OCI-LY3 (cell line): ENCODE measurements at regions not wholly inside any gene's neighbourhood (a gene's known extent, or its start where the extent isn't known, plus 50 kb on each side); places are given as distances from the start of the nearest gene placed in this dataset.
"Not testable (repeated sequence)": the region's sequence is repeated elsewhere in the genome, so short reads cannot be mapped to it uniquely, and the experiment has no call there.

Source experiments
- H2AFZ ChIP-seq: fragments of 200-600, 300-600 bp; shearing (Covaris generic); 2 replicates; pipeline ENCODE4 v1.6.0; 2014; ENCODE audit warnings: antibody characterized with exemption, low read depth, low read length
- H3K27ac ChIP-seq: fragments of 200-600, 300-600 bp; sonication (generic); 2 replicates; pipeline ENCODE4 v1.5.1; 2014; ENCODE audit warnings: mild to moderate bottlenecking, low read length, moderate library complexity, mixed read lengths
- H3K27me3 ChIP-seq: fragments of 200-600, 300-600 bp; sonication (generic); 2 replicates; pipeline ENCODE4 v1.6.1; 2014; ENCODE audit warnings: low read depth, low read length, mixed read lengths
- H3K36me3 ChIP-seq: fragments of 200-600, 300-600 bp; sonication (generic); replicated peaks from 2 replicates; pipeline ENCODE3; 2014; ENCODE audit warnings: low read depth, low read length, mixed read lengths
- H3K4me1 ChIP-seq: fragments of 300-600, 200-600 bp; sonication (generic); 2 replicates; pipeline ENCODE4 v1.6.1; 2014; ENCODE audit warnings: low read length, mixed read lengths
- H3K4me2 ChIP-seq: fragments of 200-600, 300-600 bp; sonication (generic); 2 replicates; pipeline ENCODE4 v1.6.1; 2014; ENCODE audit warnings: low read length, mixed read lengths
- H3K4me3 ChIP-seq: fragments of 300-600, 200-600 bp; sonication (generic); 2 replicates; pipeline ENCODE4 v1.5.1; 2014; ENCODE audit warnings: antibody characterized with exemption, mild to moderate bottlenecking, low read length, moderate library complexity
- H3K79me2 ChIP-seq: fragments of 300-600, 200-600 bp; shearing (Covaris generic); 2 replicates; pipeline ENCODE4 v1.6.1; 2014; ENCODE audit warnings: mild to moderate bottlenecking, low read length, mixed read lengths
- H3K9ac ChIP-seq: fragments of 300-600, 200-600 bp; shearing (Covaris generic); 2 replicates; pipeline ENCODE4 v1.6.0; 2014; ENCODE audit warnings: mild to moderate bottlenecking, low read length, moderate library complexity
- H3K9me3 ChIP-seq: fragments of 200-600, 300-600 bp; shearing (Covaris generic); 2 replicates; pipeline ENCODE4 v1.6.1; 2014; ENCODE audit warnings: low read length, mixed read lengths; ENCODE audit not compliant: insufficient read depth
- H4K20me1 ChIP-seq: fragments of 200-600, 300-600 bp; sonication (generic); 2 replicates; pipeline ENCODE4 v1.6.1; 2016; ENCODE audit warnings: low read length, mixed read lengths; ENCODE audit not compliant: insufficient read depth
- EZH2phosphoT487 ChIP-seq: fragments of 200-600 bp; shearing (Covaris generic); IDR thresholded peaks from 2 replicates; pipeline ENCODE4 v1.6.1; 2018; ENCODE audit warnings: antibody characterized with exemption, mixed run types, low read depth
- TF ChIP-seq, protein P1 (sequence below): fragments of 200-600, 300-600 bp; sonication (generic); IDR thresholded peaks from 2 replicates; pipeline ENCODE4 v1.5.1; 2014; ENCODE audit warnings: antibody characterized with exemption, low read length, low read depth

DNA sequence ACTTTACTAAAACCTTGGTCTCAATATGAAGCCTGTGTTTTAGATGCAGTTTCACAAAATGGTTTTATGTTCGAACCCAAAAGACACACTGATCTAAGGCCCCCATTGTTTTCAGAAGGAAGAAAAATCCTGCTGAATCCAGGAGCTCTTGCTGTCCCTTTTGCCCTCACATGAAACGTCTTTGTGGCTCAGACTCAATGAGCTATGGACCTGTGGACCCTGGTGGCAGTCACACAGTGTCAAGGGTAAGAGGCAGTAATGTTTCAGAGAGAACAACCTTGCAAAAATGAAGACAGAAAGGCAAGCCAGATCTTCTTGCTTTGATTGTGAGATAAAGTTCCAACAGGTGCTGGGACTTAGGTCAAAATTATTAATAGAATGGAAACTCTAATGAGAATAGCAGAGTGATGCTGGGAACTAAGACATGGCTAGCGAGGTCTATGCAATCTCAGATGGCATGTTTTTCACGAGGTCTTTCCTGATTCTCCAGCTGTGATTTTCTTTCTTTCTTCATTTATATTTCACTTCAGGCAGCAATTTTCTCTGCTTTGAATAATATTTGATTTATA lies 164.9 kb upstream of the SLC38A2 start:
- no peaks in the 10 kb centered on the region for H3K9me3 ChIP-seq
- H3K27ac ChIP-seq: no peak overlapping the region

DNA sequence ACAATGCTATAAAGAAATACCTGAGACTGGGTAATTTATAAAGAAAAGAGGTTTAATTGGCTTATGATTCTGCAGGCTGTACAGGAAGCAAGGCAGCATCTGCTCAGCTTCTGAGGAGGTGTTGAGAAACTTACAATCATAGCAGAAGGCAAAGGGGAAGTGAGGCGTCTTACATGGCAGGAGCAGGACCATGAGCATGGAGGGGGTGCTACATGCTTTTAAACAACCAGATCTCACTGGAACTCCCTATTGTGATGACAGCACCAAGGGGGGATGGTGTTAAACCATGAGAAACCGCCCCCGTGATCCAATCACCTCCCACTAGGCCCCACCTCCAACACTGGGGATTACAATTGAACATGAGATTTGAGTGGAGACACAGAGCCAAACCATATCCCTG lies 163.7 kb upstream of the SLC38A2 start:
- H3K9me3 ChIP-seq, H4K20me1 ChIP-seq, H3K79me2 ChIP-seq, H3K27me3 ChIP-seq, H3K36me3 ChIP-seq: not testable (repeated sequence)
- Histone ChIP-seq H3K4me1 (peaks cover 36% of the 10 kb centered on the region), H3K27ac (peak overlapping the region; percentile 71), H3K9ac (peak overlapping the region; percentile 51; the same call in 1 of the 2 replicates), H3K4me3 (peak overlapping the region; percentile 42), H2AFZ (peak overlapping the region; percentile 36; the same call in 1 of the 2 replicates), H3K4me2 (peak overlapping the region; percentile 69)

More for the DNA sequence above, 164.9 kb upstream of the SLC38A2 start:
- H3K9ac ChIP-seq: no peak overlapping the region
- H3K4me3 ChIP-seq: no peak overlapping the region
- H3K4me2 ChIP-seq: no peak overlapping the region
- no peaks in the 10 kb centered on the region for H4K20me1 ChIP-seq
- no peak for TF ChIP-seq EZH2phosphoT487
- TF ChIP-seq, protein P1, sequence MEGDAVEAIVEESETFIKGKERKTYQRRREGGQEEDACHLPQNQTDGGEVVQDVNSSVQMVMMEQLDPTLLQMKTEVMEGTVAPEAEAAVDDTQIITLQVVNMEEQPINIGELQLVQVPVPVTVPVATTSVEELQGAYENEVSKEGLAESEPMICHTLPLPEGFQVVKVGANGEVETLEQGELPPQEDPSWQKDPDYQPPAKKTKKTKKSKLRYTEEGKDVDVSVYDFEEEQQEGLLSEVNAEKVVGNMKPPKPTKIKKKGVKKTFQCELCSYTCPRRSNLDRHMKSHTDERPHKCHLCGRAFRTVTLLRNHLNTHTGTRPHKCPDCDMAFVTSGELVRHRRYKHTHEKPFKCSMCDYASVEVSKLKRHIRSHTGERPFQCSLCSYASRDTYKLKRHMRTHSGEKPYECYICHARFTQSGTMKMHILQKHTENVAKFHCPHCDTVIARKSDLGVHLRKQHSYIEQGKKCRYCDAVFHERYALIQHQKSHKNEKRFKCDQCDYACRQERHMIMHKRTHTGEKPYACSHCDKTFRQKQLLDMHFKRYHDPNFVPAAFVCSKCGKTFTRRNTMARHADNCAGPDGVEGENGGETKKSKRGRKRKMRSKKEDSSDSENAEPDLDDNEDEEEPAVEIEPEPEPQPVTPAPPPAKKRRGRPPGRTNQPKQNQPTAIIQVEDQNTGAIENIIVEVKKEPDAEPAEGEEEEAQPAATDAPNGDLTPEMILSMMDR: no peak
- H3K27me3 ChIP-seq: no peaks in the 10 kb centered on the region
- H2AFZ ChIP-seq: no peak overlapping the region
- H3K79me2 ChIP-seq: no peaks in the 10 kb centered on the region
- H3K36me3 ChIP-seq: no peaks in the 10 kb centered on the region
- H3K4me1 ChIP-seq: peaks cover 36% of the 10 kb centered on the region

DNA sequence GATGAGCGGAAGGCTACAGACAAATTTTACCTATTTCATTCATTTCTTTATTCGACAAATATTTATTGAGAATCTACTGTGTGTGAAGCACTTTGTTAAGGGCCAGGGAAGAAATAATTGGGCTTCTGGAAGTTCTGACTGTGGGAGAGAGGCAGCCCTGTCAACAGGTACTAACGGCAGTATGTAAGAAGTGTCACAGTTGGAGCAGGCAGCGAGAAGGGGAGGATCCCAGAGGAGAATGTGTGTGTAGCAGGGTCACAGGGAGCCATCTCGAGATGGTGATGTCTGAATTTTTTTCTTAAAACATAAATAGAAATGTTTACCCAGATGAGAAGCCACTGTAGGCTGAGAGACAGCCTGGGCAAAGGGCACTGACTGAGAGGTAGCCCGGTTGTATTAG lies 163.3 kb upstream of the SLC38A2 start:
- Histone ChIP-seq H2AFZ (no peak overlapping the region), H3K27ac (peak overlapping the region; percentile 71), H3K4me2 (peak overlapping the region; percentile 69), H3K36me3 (peaks cover 5% of the 10 kb centered on the region), H4K20me1 (no peaks in the 10 kb centered on the region), H3K79me2 (no peaks in the 10 kb centered on the region), H3K4me3 (peak overlapping the region; percentile 42), H3K4me1 (peaks cover 36% of the 10 kb centered on the region), H3K9me3 (no peaks in the 10 kb centered on the region), H3K9ac (peak overlapping the region; percentile 51; the same call in 1 of the 2 replicates), H3K27me3 (no peaks in the 10 kb centered on the region)
- no peak for TF ChIP-seq EZH2phosphoT487
- TF ChIP-seq, protein P1: no peak

DNA sequence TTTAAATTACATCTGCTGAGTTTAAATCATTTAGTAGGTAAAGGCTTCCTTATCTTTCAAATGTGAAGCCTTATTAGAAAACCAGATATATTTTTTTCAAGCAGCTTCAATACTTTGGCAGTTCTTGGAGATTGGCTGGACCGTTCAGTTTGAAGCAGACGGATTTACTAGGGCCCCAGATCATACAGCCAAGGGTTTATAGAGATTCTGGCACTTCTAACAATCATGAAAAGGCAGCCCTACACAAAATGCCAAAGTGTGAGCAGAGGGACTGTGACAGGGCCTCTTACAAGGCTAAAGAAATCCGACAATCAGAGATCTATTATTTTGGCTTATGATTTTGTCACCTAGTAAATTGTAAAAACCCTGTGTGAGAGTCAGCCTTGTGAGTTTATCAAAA lies 162.8 kb upstream of the SLC38A2 start:
- Histone ChIP-seq H3K36me3 (peaks cover 7% of the 10 kb centered on the region), H4K20me1 (no peaks in the 10 kb centered on the region), H3K4me3 (no peak overlapping the region), H3K9me3 (no peaks in the 10 kb centered on the region), H3K27ac (peak overlapping the region; percentile 71; the same call in 1 of the 2 replicates), H3K4me2 (0 out of 2 replicates have a peak overlapping the region, but pooled peaks have one; percentile 69), H3K9ac (no peak overlapping the region), H3K27me3 (no peaks in the 10 kb centered on the region), H2AFZ (no peak overlapping the region), H3K4me1 (peaks cover 36% of the 10 kb centered on the region), H3K79me2 (no peaks in the 10 kb centered on the region)
- TF ChIP-seq, protein P1: no peak
- no peak for TF ChIP-seq EZH2phosphoT487
